ENCODE measurements at regions not wholly inside any gene's neighbourhood (a gene's known extent, or its start where the extent isn't known, plus 50 kb on each side); places are given as distances from the start of the nearest gene placed in this dataset.
"Not testable (repeated sequence)": the region's sequence is repeated elsewhere in the genome, so short reads cannot be mapped to it uniquely, and the experiment has no call there.

GRCh38 chr22:11288246-11289220 lies 4239.5 kb upstream of the OR11H1 start:
- not testable (repeated sequence) for TF ChIP-seq CTCF (IDR thresholded peaks at IDR 0.05; ENCODE audit: low read depth, low read length, missing input control); RAD21 (IDR thresholded peaks at IDR 0.05); YY1 (IDR thresholded peaks at IDR 0.05); MAX (IDR thresholded peaks at IDR 0.05)

Measured in liver (tissue), 3 donors.